ENCODE measurements at regions not wholly inside any gene's neighbourhood (a gene's known extent, or its start where the extent isn't known, plus 50 kb on each side); places are given as distances from the start of the nearest gene placed in this dataset.

- no peak for TF ChIP-seq REST (IDR thresholded peaks at IDR 0.05; ENCODE audit: unreplicated experiment)
- TF ChIP-seq EZH2phosphoT487 (IDR thresholded peaks at IDR 0.05; ENCODE audit: unreplicated experiment): no peak
- no peak for TF ChIP-seq ZNF331 (CRISPR knock-in tag; IDR thresholded peaks at IDR 0.05; ENCODE audit: low read depth)
- TF ChIP-seq ZNF114 (CRISPR knock-in tag; IDR thresholded peaks at IDR 0.05): no peak
These were observed 215.0 kb upstream of the CBLB start (continued) for GRCh38 chr3:106083854-106084253.

GRCh38 chr3:106086038-106086437, 217.2 kb upstream of the CBLB start:
- Histone ChIP-seq H3K36me3 (ENCODE audit: insufficient read depth) (no peaks in the 10 kb centered on the region), H3K79me2 (replicated peaks; ENCODE audit: insufficient read depth) (no peaks in the 10 kb centered on the region), H2AFZ (no peak overlapping the region), H3K27me3 (ENCODE audit: insufficient read depth) (no peaks in the 10 kb centered on the region), H3K27ac (ENCODE audit: low read depth) (no peak overlapping the region), H3F3A (replicated peaks; ENCODE audit: low read depth) (no peaks in the 10 kb centered on the region), H3K4me1 (ENCODE audit: insufficient read depth) (no peaks in the 10 kb centered on the region), H3K4me2 (no peak overlapping the region), H4K20me1 (replicated peaks; ENCODE audit: insufficient read depth) (no peaks in the 10 kb centered on the region), H3K4me3 (no peak overlapping the region), H3K9me2 (ENCODE audit: insufficient read depth) (0 out of 2 replicates have a peak, but pooled peaks cover 4% of the 10 kb centered on the region)
- peaks cover 6% of the 10 kb centered on the region; the same call in 1 of the 3 replicates for H3K36me3 Mint-ChIP-seq (ENCODE audit: low read depth)
- no peak overlapping the region for H3K4me3 Mint-ChIP-seq
- DNase-seq (ENCODE audit: low spot score) (no peak), ATAC-seq (no peak)
- H3K27ac Mint-ChIP-seq: no peak overlapping the region
- H3K4me1 Mint-ChIP-seq: no peaks in the 10 kb centered on the region
- no peaks in the 10 kb centered on the region for H3K27me3 Mint-ChIP-seq (ENCODE audit: insufficient read depth, low read depth, poor library complexity)
- H3K9me3 Mint-ChIP-seq: peaks cover 8% of the 10 kb centered on the region; the same call in 2 of the 3 replicates
- no peak for TF ChIP-seq ETS1 (IDR thresholded peaks at IDR 0.05)
- TF ChIP-seq EZH2phosphoT487 (IDR thresholded peaks at IDR 0.05; ENCODE audit: unreplicated experiment): no peak
- TF ChIP-seq EZH2 (IDR thresholded peaks at IDR 0.05; ENCODE audit: low read depth, unreplicated experiment): no peak
- no peak for TF ChIP-seq NANOG (IDR thresholded peaks at IDR 0.05; ENCODE audit: borderline replicate concordance)
- TF ChIP-seq ZNF462 (CRISPR knock-in tag; IDR thresholded peaks at IDR 0.05): no peak
- no peak for TF ChIP-seq ZNF114 (CRISPR knock-in tag; IDR thresholded peaks at IDR 0.05)
- no peak for TF ChIP-seq CTCF (conservative IDR thresholded peaks at IDR 0.05; ENCODE audit: low read depth in 2 of 2)
- no peak for TF ChIP-seq CREB1 (CRISPR knock-in tag; IDR thresholded peaks at IDR 0.05; ENCODE audit: low read depth)
- no peak for TF ChIP-seq ZNF331 (CRISPR knock-in tag; IDR thresholded peaks at IDR 0.05; ENCODE audit: low read depth)
- TF ChIP-seq POLR2AphosphoS5 (IDR thresholded peaks at IDR 0.05; ENCODE audit: low read depth): no peak

Data from GM23338 (cell line).